Mesendoderm (in vitro differentiated cells): ENCODE measurements at regions not wholly inside any gene's neighbourhood (a gene's known extent, or its start where the extent isn't known, plus 50 kb on each side); places are given as distances from the start of the nearest gene placed in this dataset.
A peak's percentile ranks its signal among the peaks of the same experiment; 100 is the strongest.

Source experiments
- DNase-seq: peaks from one replicate; pipeline ENCODE4 v3.0.0; 2013
- H2AK5ac ChIP-seq: 2 replicates; pipeline ENCODE4 v1.6.1; 2013; ENCODE audit warnings: low read length, inconsistent platforms
- H2BK120ac ChIP-seq: 2 replicates; pipeline ENCODE4 v1.6.1; 2013; ENCODE audit warnings: low read depth, mild to moderate bottlenecking, low read length, moderate library complexity, mixed read lengths
- H2BK15ac ChIP-seq: replicated peaks from 2 replicates; pipeline ENCODE4 v1.6.1; 2013; ENCODE audit warnings: low read depth, mild to moderate bottlenecking, moderate library complexity
- H2BK5ac ChIP-seq: 2 replicates; pipeline ENCODE4 v1.6.1; 2013; ENCODE audit warnings: low read length, inconsistent platforms
- H3K18ac ChIP-seq: 2 replicates; pipeline ENCODE4 v1.6.1; 2013; ENCODE audit warnings: mild to moderate bottlenecking, low read length, mixed read lengths
- H3K23ac ChIP-seq: one replicate; pipeline ENCODE4 v1.6.1; 2013; ENCODE audit warnings: low read length
- H3K27ac ChIP-seq: 2 replicates; pipeline ENCODE4 v1.5.1; 2013; ENCODE audit warnings: low read depth, mild to moderate bottlenecking, inconsistent platforms, low read length, moderate library complexity
- H3K27me3 ChIP-seq: 2 replicates; pipeline ENCODE4 v1.6.1; 2013; ENCODE audit warnings: low read length, control low read depth, mild to moderate bottlenecking, inconsistent platforms; ENCODE audit not compliant: insufficient read depth, poor library complexity
- H3K36me3 ChIP-seq: 2 replicates; pipeline ENCODE4 v1.6.1; 2013; ENCODE audit warnings: low read length, inconsistent platforms; ENCODE audit not compliant: control insufficient read depth, insufficient read depth
- H3K4ac ChIP-seq: one replicate; pipeline ENCODE4 v1.6.1; 2013; ENCODE audit warnings: low read depth, mild to moderate bottlenecking, low read length, moderate library complexity
- H3K4me1 ChIP-seq: 2 replicates; pipeline ENCODE4 v1.6.1; 2013; ENCODE audit warnings: low read depth, low read length, inconsistent platforms; ENCODE audit not compliant: control insufficient read depth
- H3K4me2 ChIP-seq: 2 replicates; pipeline ENCODE4 v1.6.1; 2013; ENCODE audit warnings: low read length
- H3K4me3 ChIP-seq: 2 replicates; pipeline ENCODE4 v1.5.1; 2013; ENCODE audit warnings: mild to moderate bottlenecking, low read length
- H3K56ac ChIP-seq: one replicate; pipeline ENCODE4 v1.6.1; 2013; ENCODE audit warnings: low read length
- H3K79me1 ChIP-seq: 2 replicates; pipeline ENCODE4 v1.6.1; 2013; ENCODE audit warnings: low read length, inconsistent platforms
- H3K79me2 ChIP-seq: 2 replicates; pipeline ENCODE4 v1.6.1; 2013; ENCODE audit warnings: mild to moderate bottlenecking, low read length; ENCODE audit not compliant: control insufficient read depth, insufficient read depth
- H3K9ac ChIP-seq: 2 replicates; pipeline ENCODE4 v1.6.1; 2013; ENCODE audit warnings: low read length, inconsistent platforms
- H4K5ac ChIP-seq: one replicate; pipeline ENCODE4 v1.6.1; 2013; ENCODE audit warnings: low read length
- H4K8ac ChIP-seq: one replicate; pipeline ENCODE4 v1.6.1; 2013; ENCODE audit warnings: low read depth, mild to moderate bottlenecking, control low read depth, low read length, moderate library complexity
- WGBS: extraction: QIAGEN DNeasy Blood & Tissue Kit; methylation state at CpG from one replicate; pipeline ENCODE4 v1.1.7; 2013; ENCODE audit warnings: low lambda C conversion rate, missing lambda C conversion rate; ENCODE audit not compliant: insufficient coverage; ENCODE audit errors: extremely low coverage; 5-methylcytosine and 5-hydroxymethylcytosine counted together

GRCh38 chr3:5344707-5345106 is 157.2 kb downstream of the EDEM1 start:
- Histone ChIP-seq H2BK120ac (no peak overlapping the region), H3K56ac (no peak overlapping the region), H3K79me2 (no peaks in the 10 kb centered on the region), H2BK5ac (no peak overlapping the region), H3K36me3 (no peaks in the 10 kb centered on the region), H3K23ac (no peak overlapping the region), H3K9ac (no peak overlapping the region), H4K8ac (no peak overlapping the region), H3K27ac (no peak overlapping the region), H4K5ac (no peak overlapping the region), H3K4ac (no peak overlapping the region), H3K79me1 (no peaks in the 10 kb centered on the region), H2BK15ac (no peak overlapping the region), H3K27me3 (no peaks in the 10 kb centered on the region), H3K4me1 (no peaks in the 10 kb centered on the region), H3K18ac (no peak overlapping the region), H3K4me2 (no peak overlapping the region), H2AK5ac (no peak overlapping the region), H3K4me3 (no peak overlapping the region)
- no CpG with 5 or more reads among the region's 1 CpG for WGBS
- no peak for DNase-seq

- Histone ChIP-seq H2AK5ac (no peak overlapping the region), H2BK15ac (no peak overlapping the region), H3K4me2 (no peak overlapping the region), H2BK120ac (no peak overlapping the region), H3K36me3 (no peaks in the 10 kb centered on the region), H3K27me3 (no peaks in the 10 kb centered on the region), H4K5ac (no peak overlapping the region), H3K4me3 (no peak overlapping the region), H3K18ac (no peak overlapping the region), H3K23ac (no peak overlapping the region), H3K9ac (no peak overlapping the region), H3K56ac (no peak overlapping the region), H3K4ac (no peak overlapping the region), H3K27ac (no peak overlapping the region), H3K4me1 (no peaks in the 10 kb centered on the region), H2BK5ac (no peak overlapping the region), H3K79me2 (no peaks in the 10 kb centered on the region), H4K8ac (no peak overlapping the region), H3K79me1 (no peaks in the 10 kb centered on the region)
- no peak for DNase-seq
Measured at GRCh38 chr3:5347486-5347885, 160.0 kb downstream of the EDEM1 start.

DNA sequence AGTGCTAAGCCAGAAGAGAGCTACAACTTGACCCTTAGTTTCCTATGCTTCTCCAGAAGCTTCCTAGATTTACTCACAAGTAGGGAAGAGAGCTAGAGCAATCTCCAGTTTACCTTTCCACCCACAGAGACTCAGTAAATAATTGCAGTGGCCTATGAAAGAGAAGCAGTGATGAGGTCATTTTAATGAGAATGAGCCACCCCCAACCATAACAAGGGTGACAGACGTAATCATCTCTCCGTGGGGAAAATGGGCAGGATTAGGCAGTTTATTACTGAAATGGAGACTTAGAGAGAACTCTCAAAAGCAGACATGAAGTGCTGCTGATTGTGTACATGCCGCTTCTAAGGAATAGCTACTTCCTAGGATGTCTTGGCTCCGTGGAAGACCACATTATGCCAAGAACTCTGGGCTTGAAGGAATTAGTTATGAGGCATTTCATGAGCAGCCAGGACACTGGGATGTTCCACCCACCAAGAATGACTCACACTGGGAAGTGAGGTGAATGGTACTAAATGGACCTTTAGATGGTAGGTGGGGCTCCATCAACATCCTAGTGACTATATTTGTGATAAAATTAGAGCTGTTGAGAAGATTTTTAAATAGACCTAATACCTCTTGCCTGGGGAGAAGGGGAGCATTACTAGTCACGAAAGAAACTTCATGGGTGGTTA is 160.9 kb downstream of the EDEM1 start:
- no peak overlapping the region for H3K23ac ChIP-seq
- no peaks in the 10 kb centered on the region for H3K27me3 ChIP-seq
- no peak overlapping the region for H3K4me3 ChIP-seq
- H3K27ac ChIP-seq: no peak overlapping the region
- no peak overlapping the region for H3K9ac ChIP-seq
- no peak overlapping the region for H3K4me2 ChIP-seq
- H3K4me1 ChIP-seq: no peaks in the 10 kb centered on the region
- no peak overlapping the region for H3K4ac ChIP-seq
- WGBS: no CpG with 5 or more reads among the region's 5 CpGs
- no peak overlapping the region for H2BK15ac ChIP-seq
- H2BK120ac ChIP-seq: no peak overlapping the region
- H3K79me2 ChIP-seq: no peaks in the 10 kb centered on the region
- no peaks in the 10 kb centered on the region for H3K79me1 ChIP-seq
- no peak overlapping the region for H4K5ac ChIP-seq
- no peak for DNase-seq
- no peaks in the 10 kb centered on the region for H3K36me3 ChIP-seq
- no peak overlapping the region for H2AK5ac ChIP-seq
- no peak overlapping the region for H2BK5ac ChIP-seq
- H3K56ac ChIP-seq: no peak overlapping the region
- no peak overlapping the region for H3K18ac ChIP-seq
- H4K8ac ChIP-seq: no peak overlapping the region

GRCh38 chr3:5349343-5349742 is 161.8 kb downstream of the EDEM1 start:
- Histone ChIP-seq H2BK120ac (no peak overlapping the region), H3K9ac (no peak overlapping the region), H4K5ac (no peak overlapping the region), H3K4me1 (no peaks in the 10 kb centered on the region), H3K18ac (no peak overlapping the region), H3K79me2 (no peaks in the 10 kb centered on the region), H3K23ac (no peak overlapping the region), H2BK5ac (no peak overlapping the region), H3K27me3 (no peaks in the 10 kb centered on the region), H3K4me2 (no peak overlapping the region), H3K56ac (no peak overlapping the region), H3K4ac (no peak overlapping the region), H3K4me3 (no peak overlapping the region), H2BK15ac (no peak overlapping the region), H3K27ac (no peak overlapping the region), H3K36me3 (no peaks in the 10 kb centered on the region), H2AK5ac (no peak overlapping the region), H3K79me1 (no peaks in the 10 kb centered on the region), H4K8ac (no peak overlapping the region)
- peak; percentile 23 for DNase-seq
- WGBS: no CpG with 5 or more reads among the region's 2 CpGs

GRCh38 chr3:5357089-5357488 is 169.6 kb downstream of the EDEM1 start:
- H3K56ac ChIP-seq: no peak overlapping the region
- no CpG with 5 or more reads among the region's 1 CpG for WGBS
- H4K5ac ChIP-seq: no peak overlapping the region
- no peaks in the 10 kb centered on the region for H3K36me3 ChIP-seq
- H3K27ac ChIP-seq: no peak overlapping the region
- H3K9ac ChIP-seq: no peak overlapping the region
- H3K79me2 ChIP-seq: no peaks in the 10 kb centered on the region
- no peak overlapping the region for H2BK5ac ChIP-seq
- H2BK120ac ChIP-seq: no peak overlapping the region
- H3K79me1 ChIP-seq: no peaks in the 10 kb centered on the region
- H3K23ac ChIP-seq: no peak overlapping the region
- no peak overlapping the region for H2BK15ac ChIP-seq
- no peaks in the 10 kb centered on the region for H3K27me3 ChIP-seq
- H4K8ac ChIP-seq: no peak overlapping the region
- no peak overlapping the region for H3K4me2 ChIP-seq
- H3K18ac ChIP-seq: no peak overlapping the region
- no peaks in the 10 kb centered on the region for H3K4me1 ChIP-seq
- no peak overlapping the region for H3K4me3 ChIP-seq
- no peak for DNase-seq
- H3K4ac ChIP-seq: no peak overlapping the region
- H2AK5ac ChIP-seq: no peak overlapping the region

- no CpG with 5 or more reads among the region's 1 CpG for WGBS
Measured at GRCh38 chr3:5358911-5359310, 171.4 kb downstream of the EDEM1 start.

More at GRCh38 chr3:5358911-5359310, 171.4 kb downstream of the EDEM1 start:
- no peak for DNase-seq
- Histone ChIP-seq H3K4me2 (no peak overlapping the region), H3K23ac (no peak overlapping the region), H3K18ac (no peak overlapping the region), H2BK15ac (no peak overlapping the region), H3K4me1 (no peaks in the 10 kb centered on the region), H3K79me1 (no peaks in the 10 kb centered on the region), H3K79me2 (no peaks in the 10 kb centered on the region), H4K5ac (no peak overlapping the region), H3K27me3 (no peaks in the 10 kb centered on the region), H2AK5ac (no peak overlapping the region), H3K36me3 (no peaks in the 10 kb centered on the region), H2BK5ac (no peak overlapping the region), H3K27ac (no peak overlapping the region), H2BK120ac (no peak overlapping the region), H3K4me3 (no peak overlapping the region), H3K9ac (no peak overlapping the region), H4K8ac (no peak overlapping the region), H3K4ac (no peak overlapping the region), H3K56ac (no peak overlapping the region)
